Glomerular visceral epithelial cell (primary cell): ENCODE measurements at regions not wholly inside any gene's neighbourhood (a gene's known extent, or its start where the extent isn't known, plus 50 kb on each side); places are given as distances from the start of the nearest gene placed in this dataset.

ENCODE experiments used
- DNase-seq: peaks from one replicate; pipeline ENCODE4 v3.0.0-alpha.2; 2016; ENCODE audit errors: extremely low spot score

DNA sequence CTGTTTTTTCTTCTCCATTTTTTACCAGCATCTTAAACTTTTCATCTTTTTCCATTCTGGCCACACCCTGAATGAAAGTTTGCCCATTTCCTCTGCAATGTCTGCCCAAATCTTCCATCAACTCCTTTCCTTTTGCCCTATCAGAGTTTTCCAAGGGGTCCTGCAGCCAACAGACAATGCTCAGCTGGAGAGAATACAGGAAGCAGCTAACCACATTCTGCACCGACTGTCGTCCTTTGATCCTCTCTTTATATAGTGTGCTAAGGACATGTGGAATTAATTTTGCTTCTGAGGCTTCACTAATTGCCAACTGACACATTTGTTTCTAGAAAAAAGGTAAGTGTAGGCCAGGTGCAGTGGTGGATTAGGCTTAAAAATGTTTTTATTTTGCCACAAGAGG lies 50.5 kb upstream of the DLX2 start:
- no peak for DNase-seq

DNA sequence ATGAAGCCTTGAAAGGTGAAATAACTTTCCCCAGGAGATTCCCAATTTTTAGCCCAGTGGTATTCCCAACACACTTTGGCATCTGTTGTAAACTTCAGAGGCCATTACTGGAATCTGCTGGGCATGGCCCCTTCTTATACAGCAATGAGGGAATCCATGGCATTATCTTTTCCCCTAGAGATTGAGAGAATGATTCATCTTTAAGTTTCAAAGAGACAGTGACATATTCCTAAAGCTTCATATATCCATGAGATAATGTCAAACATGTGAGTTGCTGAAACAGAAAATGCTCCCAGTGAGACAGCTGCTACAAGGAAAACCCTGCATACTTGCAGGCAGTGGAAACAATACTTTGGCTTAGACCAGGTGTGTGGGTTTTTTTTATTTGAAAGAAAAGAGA lies 51.1 kb upstream of the DLX2 start:
- DNase-seq: no peak

DNA sequence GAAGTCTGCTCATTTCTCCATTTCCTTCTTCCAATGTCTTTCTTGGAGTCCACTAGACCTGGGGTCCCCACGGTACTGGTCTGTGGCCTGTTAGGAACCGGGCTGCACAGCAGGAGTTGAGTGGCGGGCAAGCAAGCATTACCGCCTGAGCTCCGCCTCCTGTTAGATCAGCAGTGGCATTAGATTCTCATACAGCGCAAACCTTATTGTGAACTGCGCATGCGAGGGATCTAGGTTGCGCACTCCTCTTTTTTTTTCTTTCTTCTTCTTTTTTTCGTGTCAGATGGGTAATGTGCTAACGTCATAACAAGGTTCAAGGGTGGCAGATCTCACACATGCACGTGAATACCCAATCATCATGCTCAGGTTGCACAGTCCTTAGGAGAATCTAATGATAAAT lies 53.1 kb upstream of the DLX2 start:
- no peak for DNase-seq

DNA sequence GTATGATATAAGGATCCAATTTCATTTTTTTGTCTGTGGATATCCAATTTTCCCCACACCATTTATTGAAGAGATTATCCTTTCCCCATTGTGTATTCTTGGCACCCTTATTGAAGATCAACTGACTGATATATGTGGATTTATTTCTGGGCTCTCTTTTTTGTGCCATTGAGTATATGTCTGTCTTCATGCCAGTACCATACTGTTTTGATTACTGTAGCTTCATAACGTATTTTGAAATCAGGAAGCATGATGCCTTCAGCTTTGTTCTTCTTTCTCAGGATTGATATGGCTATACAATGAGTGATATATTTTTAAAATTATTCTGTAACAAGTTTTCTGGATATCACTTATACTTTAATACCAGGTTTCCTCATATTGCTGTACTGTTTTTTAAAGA lies 58.1 kb upstream of the DLX2 start:
- no peak for DNase-seq

DNA sequence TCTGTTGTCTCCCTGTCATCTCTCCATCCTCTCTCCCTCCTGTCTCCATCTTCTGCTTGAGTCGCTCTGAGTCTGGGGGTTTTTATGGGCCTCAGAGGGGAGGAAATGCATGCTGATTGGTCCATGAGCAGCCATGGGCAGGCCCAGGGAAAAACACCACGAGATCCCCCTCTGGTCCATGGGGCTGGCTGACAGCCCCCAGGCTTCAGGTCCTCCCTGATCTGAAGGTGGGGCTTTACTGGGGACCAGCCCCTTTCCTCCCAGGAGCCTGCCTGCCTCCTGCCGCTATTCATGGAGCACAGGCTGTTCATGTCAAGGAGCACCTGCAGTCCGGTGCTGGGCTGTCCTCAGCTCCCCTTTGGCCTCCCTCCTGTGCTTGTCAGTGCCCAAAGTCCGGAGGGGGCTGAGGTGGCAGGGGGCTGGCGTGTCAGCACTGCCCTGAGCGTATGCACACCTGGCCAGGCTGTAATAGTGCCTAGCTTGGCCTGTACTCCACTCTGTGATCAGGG lies 59.6 kb upstream of the DLX2 start:
- DNase-seq: no peak

DNA sequence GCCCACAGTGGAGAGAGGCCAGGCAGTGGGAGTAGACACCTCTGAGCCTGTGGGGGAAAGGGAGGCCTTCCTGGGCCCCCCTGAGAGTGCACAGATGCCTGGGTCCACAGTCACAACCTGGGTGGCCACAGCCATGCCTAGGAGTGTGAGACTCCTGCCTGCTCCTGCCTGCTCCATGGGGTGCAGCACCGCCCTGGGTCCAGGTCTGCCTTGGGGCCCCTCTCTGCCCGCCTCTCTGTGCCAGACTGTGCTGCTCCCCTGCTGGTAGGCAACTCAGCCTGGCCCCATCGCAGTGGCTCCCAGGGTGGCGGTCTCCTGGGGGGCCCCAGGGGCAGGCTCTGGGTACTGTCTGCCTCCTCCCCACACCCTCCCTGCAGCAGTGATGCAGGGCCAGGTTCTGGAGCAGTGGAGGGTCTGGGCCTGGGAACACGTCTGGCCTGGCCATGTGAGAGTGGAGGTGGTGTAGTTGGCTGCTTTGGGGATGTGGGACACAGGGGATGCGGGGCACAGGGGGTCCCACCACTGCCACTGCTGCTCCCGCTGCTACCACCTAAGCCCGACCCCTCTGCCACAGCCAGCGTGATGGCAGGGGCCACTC lies 60.1 kb upstream of the DLX2 start:
- DNase-seq: no peak

DNA sequence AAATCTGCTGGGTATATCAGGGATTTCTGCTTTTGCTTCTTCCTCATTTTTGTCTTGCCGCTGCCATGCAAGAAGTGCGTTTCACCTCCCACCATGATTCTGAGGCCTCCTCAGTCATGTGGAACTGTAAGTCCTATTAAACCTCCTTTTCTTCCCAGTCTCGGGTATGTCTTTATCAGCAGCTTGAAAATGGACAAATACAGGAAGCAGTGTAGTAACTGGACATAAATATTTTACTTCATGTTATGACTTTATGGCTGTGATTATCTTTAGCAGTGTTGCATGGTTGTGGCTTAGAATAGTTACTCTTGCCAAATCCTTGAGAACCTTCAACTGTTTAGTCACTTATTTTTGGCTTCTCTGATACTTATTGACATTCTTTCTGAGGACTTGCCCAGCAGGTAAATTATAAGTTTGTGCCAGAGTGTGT lies 66.2 kb upstream of the DLX2 start:
- DNase-seq: no peak

DNA sequence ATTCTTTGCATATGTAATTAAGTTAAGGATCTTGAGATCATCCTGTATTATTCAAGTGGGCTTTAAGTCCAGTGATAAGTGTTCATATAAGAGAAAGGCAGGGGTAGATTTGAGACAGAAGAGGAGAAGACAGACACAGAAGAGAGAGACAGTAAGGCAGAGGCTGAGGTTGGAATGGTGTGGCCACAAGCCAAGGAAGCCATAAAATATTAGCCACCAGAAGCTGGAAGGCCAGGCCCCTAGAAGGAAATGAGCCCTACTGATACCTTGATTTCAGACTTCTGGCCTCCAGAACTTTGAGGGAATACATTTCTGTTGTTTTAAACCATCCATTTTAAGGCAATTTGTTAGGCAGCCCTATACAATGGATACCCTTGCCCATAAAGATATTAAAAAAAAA lies 66.9 kb upstream of the DLX2 start:
- DNase-seq: no peak

DNA sequence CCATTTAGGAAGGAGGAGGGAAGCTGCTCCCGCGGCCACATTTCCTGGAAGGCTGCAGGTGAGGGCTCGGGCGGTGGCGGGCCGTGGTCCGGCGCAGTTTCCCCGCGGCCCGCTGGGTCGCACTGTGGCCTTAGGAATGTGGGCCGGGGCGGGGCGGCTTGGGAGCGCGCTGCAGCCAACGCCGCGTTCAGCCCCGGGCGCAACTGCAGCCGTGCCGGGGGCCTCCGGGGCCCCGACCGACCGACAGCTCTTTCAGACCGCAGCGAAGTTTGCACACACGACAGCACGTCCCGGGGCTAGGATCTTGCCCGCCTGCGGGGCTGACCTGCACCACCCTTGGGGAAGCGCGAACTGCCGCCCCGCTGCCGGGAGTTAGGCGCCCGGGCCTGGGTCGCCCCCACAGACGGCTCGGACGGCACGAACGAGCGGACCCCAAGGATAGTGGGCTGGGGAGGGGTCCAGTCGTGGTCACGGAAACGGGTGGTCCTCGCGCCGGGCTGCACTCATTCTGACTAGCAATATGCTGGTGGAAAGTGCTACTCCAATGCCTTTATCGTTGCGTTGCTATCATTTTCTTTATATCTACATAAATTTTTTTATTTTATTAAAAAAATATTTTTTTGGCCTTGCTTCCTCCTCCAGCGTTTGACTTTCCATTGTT lies 69.9 kb upstream of the DLX2 start:
- peak; percentile 76 for DNase-seq

DNA sequence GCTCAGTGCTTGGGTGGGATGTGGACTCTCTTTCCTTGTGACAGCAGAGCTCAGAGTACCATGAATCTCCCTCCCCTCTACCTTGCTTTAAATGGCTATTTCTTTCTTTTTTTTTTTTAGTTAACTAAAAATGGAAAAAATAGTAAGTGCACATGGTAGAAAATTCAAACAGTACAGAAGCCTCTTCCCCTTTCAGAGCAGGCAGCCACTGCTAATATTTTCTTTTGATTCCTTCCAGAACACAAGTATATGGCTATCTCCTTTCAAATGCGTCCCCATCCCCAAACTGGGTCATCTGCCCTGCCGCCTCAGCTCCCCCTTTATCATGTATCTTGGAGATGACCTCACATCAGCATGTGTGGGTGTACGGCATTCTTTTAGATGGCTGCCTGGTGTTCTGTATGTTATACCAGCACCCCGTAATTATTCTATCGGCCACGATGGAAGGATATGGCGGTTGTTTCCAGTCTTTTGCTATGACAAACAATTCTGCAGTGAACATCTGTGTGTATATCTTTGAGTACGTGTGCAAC lies 70.5 kb upstream of the DLX2 start:
- no peak for DNase-seq

DNA sequence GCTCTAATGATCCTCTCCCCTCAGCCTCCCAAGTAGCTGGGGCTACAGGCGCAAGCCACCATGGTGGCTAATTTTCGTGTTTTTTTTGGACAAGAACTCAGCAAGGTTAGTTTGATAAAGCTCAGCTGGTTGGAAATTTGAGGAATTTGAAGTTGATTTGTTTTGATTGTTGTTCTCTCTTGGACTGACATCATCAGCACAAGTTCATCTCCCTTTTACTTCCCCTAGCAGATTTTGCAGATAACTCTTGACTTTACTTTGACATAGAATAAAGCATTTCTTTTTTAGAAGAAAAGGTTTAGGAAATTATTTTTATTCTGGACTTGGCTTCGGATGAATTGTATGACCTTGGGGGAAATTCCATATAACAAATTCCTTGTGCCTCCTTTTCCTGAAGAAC lies 74.9 kb upstream of the DLX2 start:
- no peak for DNase-seq

DNA sequence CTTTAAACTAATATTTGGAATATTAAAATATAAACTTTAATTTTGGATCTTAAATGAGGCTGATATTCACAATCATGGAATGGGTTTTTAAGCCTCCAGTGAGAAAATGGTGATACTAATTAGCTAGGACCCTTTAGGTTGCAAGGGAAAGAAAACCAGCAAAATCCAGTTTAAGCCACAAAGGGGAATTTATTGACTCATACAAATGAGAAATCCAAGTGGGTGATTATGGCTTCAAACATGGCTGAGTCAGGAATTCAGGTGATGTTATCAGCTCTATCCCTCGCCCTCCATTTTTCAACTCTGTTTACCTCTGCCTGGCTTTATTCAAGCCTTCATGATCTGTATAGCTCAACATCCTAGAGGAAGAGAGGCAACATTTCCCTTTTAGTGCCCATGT lies 75.3 kb upstream of the DLX2 start:
- DNase-seq: peak; percentile 59

DNA sequence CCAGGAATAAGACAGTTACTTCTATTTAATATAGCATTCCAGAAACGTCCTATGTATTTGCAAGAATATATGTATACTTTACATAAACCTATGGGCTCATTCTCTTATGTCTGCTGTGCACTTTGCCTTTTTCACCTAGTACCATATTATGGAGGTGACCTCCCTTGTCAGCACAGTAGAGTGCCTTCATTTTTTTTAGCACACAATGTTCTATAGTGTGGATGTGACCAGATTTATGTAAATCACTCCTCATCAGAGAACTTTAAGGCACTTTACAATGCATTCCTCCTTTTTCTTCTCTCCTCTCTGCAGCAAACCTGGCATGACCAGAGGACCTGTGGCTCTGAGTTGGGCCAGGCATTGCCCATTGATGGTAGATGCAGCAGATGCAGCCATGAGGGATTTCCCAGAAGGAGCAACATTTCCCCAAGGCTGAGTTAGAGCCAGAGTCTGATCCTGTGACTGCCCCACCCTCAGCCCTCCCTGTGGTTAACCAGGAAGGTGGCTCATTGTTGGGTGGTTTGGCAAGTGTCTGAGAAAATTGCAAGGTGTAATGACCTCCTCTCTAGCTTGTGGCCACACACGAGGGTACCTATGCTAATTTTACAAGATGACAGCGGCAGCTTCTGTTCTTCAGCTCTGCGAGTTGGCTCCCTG lies 76.5 kb upstream of the DLX2 start:
- DNase-seq: peak; percentile 85

DNA sequence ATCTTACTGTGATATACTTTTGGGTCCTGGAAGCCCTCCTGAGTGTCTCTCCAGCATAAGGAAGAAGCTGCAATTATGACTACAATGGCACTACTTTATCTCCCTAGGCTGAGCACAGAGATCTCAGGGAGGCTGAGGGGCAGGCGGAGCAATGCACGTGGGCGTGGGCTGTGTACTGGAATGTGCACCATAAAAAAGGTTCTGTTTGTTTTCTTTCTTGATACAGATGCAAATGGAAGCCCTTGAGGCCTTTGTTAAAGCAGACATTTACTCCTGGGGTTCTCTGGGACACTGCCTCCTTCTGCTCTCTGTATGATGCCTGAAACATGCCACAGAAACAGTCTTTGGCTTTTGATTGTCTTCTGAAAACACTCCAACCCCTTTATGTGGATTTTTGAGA lies 79.1 kb upstream of the DLX2 start:
- DNase-seq: no peak

DNA sequence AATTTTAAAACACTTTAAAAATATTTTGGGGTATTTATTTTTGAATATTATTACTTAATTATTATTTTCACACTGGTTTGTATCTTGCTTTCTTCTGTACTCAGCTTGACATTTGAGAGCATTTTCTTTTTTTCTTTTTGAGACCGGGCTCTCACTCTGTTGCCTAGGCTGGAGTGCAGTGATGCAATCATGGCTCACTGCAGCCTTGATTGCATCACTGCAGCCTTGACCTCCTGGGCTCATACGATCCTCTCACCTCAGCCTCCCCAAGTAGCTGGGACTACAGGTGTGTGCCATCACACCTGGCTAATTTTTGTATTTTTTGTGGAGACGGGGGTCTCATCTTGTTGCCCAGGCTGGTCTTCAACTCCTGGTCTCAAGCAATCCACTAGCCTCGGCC lies 79.9 kb upstream of the DLX2 start:
- no peak for DNase-seq

DNA sequence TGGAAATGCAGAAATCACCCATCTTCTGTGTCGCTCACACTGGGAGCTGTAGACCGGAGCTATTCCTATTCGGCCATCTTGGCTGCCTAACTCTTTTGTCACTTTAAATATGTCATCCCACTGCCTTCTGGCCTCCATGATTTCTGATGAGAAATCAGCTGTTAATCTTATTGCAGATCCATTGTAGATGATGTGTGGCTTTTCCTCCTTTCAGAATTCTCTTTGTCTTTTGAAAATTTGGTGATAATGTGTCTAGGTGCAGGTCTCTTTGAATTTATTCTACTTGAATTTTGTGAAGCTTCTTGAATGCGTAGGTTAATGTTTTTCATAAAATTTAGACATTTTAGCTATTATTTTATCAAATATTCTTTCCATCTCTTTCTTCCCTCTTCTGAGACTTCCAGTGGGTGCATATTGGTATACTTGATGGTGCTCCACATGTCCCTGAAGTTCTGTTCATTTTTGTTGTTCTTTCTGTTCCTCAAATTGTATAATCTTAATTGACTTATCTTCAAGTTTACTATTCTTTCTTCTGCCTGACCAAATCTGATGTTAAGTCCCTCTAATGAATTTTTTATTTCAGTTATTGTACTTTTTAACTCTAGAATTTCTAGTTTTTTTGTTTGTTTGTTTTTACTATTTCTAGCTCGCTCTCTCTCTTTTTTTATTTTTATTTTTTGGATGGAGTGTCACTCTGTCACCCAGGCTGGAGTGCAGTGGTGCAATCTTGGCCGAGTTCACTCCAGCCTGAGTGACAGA lies 90.8 kb upstream of the DLX2 start:
- DNase-seq: no peak

DNA sequence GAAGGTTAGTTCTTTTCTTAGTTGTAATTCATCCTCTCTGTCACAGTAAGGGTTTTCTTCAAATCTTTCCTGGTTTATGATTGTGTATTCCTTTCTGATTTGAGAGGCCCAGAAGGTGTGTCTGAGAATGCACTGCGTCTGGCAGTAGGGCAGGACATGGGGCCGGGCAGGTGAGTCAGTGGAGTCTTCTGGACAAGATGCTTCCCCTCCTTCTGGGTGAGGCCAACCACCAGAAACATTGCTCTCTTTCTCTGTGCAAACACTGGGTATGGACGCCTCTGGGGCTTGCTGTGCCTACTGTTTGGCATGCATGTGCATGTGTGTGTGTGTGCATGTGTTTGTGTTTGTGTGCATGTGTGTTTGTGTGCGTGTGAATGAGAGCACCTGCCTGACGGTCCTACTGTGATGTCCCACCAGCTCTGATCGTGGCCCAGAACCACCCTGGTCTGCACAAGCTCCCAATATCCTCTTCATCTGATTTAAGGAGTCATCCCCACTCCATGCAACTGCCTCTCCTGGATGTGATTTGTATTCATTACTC lies 93.2 kb upstream of the DLX2 start:
- no peak for DNase-seq

DNA sequence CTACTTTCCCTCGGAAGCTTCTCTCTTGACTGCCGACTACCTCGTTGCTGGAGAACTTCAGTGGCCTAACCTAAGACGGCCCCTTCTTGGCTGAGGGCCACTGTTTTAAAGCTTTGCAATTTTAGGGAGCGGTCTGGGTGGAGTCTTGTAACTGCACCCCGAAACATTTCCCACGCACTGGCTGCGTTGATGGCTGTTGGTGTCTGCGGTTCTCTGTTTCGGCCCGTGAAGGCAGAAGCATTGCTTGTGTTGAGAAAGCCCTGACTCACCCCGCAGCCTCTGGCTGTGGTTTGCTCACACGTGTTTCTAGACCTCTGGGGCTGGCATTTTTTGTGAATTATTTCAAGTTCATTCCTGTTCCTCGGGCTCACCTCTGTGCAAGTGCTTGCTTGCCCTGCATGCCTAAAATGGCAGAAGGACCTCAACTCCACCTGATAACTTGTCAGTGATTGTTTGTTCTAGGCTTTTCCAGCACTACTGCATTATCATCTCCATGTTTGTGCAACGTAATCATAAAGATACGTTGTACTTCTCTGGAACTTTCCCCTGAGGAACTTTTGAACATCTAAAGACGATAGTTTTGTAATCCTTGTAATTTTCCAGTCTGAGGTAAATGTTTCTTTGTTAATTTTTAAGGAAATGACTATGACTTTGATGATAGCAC lies 94.2 kb upstream of the DLX2 start:
- DNase-seq: peak; percentile 29

DNA sequence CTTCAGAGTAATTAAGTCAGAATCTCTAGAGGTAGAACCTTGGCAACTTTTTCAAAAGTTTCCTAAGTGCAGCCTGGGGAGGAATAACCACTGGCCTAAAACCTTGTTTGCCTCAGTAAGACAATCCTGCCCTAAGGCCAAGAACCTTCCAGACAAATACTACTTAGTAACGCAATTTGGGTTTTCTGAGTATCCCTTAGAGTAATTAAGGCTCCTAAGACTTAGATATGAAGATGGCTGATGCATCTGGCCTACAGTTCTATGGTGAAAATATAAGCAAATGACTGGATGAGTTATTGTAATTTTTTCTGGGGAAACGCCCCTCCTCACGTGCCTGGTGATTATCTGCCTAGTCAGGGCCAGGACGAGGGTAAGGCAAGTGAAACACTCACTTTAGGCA lies 95.7 kb upstream of the DLX2 start:
- no peak for DNase-seq

DNA sequence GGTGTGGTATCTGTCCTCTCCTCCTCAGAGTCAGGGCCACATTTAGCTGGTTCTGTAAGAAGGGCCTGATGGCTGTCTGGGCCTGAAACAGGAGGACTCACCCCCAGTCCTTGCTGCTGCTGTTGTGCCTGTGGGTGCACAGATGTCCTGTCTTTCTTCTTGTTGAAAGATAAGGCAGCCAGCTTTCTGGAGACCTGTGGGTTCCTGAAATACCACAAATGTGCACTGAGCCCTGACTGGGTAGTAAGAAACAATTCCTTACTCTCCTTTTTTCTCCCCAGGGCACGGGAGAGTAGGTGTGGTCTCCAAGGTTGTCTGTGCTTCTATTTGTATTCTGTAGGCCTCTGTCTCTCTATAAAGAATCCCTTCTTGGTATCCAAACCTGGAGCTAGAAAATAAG lies 96.2 kb upstream of the DLX2 start:
- peak; percentile 37 for DNase-seq

DNA sequence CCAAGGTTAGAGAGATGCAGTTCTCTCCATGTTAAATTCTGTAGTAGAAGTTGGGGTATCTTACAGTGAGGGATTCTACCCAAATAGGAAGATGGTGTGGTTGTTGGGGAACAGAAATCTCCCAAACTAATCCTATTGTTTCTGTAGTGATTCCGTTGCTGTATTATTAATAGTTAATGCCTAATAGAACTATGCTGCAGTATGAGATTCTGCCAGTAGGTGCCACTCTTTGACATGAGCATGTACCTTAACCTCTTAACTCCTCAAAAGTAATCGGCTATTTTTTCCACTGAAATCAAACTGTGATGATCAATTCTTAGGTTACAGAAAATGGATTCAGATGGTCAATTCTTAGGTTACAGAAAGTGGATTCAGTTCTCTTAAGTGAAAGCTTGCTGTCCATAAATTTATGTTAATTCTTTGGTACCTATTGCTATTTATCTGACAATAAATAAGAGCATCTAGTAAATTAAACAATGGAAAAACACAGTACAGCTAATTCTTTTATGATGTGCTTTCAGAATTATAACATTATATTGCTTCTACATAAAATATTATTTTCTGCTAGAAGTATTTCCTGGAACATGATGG lies 97.9 kb upstream of the DLX2 start:
- no peak for DNase-seq
